HG03432 (cell line): ENCODE measurements at regions not wholly inside any gene's neighbourhood (a gene's known extent, or its start where the extent isn't known, plus 50 kb on each side); places are given as distances from the start of the nearest gene placed in this dataset.

Experiments
- ATAC-seq: cut with Tn5 transposase; IDR thresholded peaks from one replicate; pipeline ENCODE4 v1.9.1; 2021; ENCODE audit warnings: mild to moderate bottlenecking, moderate library complexity; ENCODE audit not compliant: unreplicated experiment

- ATAC-seq, result no peak
These were observed 56.1 kb downstream of the RMI2 start for GRCh38 chr16:11401161-11402050.

- ATAC-seq, result no peak
These were observed 56.9 kb downstream of the RMI2 start for GRCh38 chr16:11402051-11402744.

GRCh38 chr16:11402745-11403533 is 57.7 kb downstream of the RMI2 start:
- ATAC-seq, result no peak

- ATAC-seq, result no peak
These were observed 58.2 kb downstream of the RMI2 start for GRCh38 chr16:11403534-11403795.

GRCh38 chr16:11403920-11404319 is 58.7 kb downstream of the RMI2 start:
- no peak for ATAC-seq

GRCh38 chr16:11404603-11405002 is 59.3 kb downstream of the RMI2 start:
- ATAC-seq, result no peak

- no peak for ATAC-seq
These were observed 60.3 kb downstream of the RMI2 start for GRCh38 chr16:11405331-11406176.

- ATAC-seq, result no peak
These were observed 60.9 kb downstream of the RMI2 start for GRCh38 chr16:11406177-11406560.

GRCh38 chr16:11407047-11407982 is 62.1 kb downstream of the RMI2 start:
- no peak for ATAC-seq

GRCh38 chr16:11408216-11408615 is 63.0 kb downstream of the RMI2 start:
- no peak for ATAC-seq

GRCh38 chr16:11409398-11409797 is 64.1 kb downstream of the RMI2 start:
- ATAC-seq, result no peak

- ATAC-seq, result no peak
These were observed 65.3 kb downstream of the RMI2 start for GRCh38 chr16:11410376-11411058.

GRCh38 chr16:11411059-11411550 is 65.8 kb downstream of the RMI2 start:
- no peak for ATAC-seq

GRCh38 chr16:11412175-11412904 is 67.1 kb downstream of the RMI2 start:
- ATAC-seq, result no peak

- no peak for ATAC-seq
These were observed 68.0 kb downstream of the RMI2 start for GRCh38 chr16:11412965-11413887.

- no peak for ATAC-seq
These were observed 68.8 kb downstream of the RMI2 start for GRCh38 chr16:11413907-11414595.
